HG03095 (cell line): ENCODE measurements at regions not wholly inside any gene's neighbourhood (a gene's known extent, or its start where the extent isn't known, plus 50 kb on each side); places are given as distances from the start of the nearest gene placed in this dataset.

Source experiments
- ATAC-seq: cut with Tn5 transposase; IDR thresholded peaks from one replicate; pipeline ENCODE4 v1.9.1; 2021; ENCODE audit warnings: moderate library complexity; ENCODE audit not compliant: unreplicated experiment

DNA sequence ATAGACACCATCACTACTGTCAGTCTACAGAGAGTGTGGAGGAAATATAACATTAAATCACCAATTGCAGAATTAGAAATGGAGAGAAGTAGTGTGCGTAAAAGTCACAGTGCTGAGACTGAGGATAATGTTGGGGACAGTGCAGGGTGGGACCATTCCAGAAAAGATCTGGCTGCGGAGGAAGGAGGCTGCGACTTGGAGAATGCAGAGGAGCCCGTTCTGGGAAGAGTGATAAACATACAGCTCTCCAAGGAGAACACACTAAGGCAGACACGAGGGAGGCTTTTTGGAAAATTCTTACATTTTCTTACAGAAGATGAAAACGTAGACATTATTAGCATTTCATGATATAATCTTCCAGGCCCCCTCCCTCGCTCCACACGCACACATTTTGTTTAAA is 337.8 kb downstream of the IRS2 start:
- ATAC-seq, result no peak

GRCh38 chr13:109447667-109448066 is 338.7 kb downstream of the IRS2 start:
- no peak for ATAC-seq

DNA sequence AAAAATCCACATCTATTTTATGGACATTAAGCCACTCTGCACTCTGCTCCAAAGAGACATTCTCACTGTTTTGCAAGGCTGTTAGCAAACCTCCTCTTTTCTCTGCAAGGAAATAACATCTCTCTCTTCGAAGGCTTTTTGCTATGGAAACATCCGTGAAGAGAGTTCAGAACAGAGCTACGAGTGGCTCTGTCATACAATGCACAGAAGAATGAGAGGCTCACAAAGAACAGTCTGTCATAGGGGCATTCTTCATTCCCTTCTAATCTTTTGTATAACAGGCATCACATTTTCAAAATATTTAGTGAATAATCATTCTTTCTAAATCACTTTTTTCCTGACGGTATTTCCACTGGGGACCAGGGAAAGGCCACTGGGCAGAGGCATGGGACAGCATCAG is 346.1 kb downstream of the IRS2 start:
- no peak for ATAC-seq

GRCh38 chr13:109439813-109440212 is 346.6 kb downstream of the IRS2 start:
- no peak for ATAC-seq

DNA sequence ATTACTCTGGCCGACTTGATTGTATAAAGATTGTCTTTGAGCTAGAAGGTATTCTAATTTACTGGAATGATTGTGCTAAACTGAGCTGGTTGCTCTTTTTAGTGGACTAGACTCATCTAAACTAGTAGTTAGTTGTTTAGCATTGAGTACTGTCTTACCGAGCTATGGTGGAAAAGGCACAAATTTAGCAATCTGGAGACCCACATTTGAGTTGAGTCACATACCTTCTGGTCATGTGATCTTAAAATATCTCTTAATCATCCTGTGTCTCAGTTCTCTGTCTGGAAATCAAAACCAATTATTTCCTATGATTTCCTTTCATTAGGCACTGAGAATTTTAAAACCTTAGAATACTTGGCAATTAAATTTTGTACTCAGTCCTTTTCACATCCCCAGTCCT is 349.5 kb downstream of the IRS2 start:
- no peak for ATAC-seq

DNA sequence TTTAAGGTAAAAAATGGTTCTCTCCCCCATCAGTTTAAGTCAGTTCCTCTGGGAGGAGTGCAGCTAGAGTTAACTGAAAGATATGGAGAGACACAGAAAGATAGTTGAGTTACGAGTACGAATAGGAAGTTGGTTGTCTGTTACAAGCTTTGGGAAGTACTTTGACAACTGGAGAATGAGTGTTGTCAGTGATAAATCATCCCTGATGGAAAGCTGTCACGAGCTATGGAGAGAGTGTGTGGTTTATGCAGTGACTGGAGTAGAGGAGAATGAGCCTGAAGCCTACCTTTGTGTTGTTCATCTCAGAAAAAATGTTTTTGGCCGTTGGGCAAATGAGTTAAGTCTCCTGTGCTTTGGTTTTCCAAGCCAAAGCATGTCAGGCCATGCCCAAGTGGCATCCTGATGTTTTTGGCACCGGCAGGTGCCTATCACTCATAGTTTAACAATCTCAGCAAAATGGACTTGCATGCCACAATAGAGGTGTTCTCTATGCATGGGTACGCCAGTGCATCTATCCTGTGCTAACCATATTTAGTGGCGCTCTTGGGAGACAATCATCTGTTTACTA is 350.2 kb downstream of the IRS2 start:
- ATAC-seq, result no peak

DNA sequence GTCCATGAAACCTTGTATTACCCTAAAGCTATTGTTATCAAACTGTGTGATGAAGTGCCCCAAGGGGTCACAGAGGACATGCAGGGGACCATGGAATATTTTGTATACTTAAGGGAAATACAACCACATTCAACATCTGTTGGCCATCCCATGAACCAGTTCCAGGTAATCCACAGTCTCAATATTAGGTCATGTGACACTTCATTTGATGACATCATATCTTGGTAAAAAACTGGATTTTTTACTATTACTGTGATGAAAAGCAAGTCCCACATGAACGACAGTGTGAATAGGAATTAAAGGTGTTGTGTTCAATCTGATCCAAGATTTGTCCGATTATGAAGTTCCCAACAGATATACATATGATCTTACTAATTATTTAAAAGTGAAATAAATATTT is 355.2 kb downstream of the IRS2 start:
- ATAC-seq, result no peak

- ATAC-seq, result no peak
These were observed 358.2 kb downstream of the IRS2 start for GRCh38 chr13:109428146-109428545.

- ATAC-seq, result no peak
These were observed 358.7 kb downstream of the IRS2 start for GRCh38 chr13:109427695-109428094.

DNA sequence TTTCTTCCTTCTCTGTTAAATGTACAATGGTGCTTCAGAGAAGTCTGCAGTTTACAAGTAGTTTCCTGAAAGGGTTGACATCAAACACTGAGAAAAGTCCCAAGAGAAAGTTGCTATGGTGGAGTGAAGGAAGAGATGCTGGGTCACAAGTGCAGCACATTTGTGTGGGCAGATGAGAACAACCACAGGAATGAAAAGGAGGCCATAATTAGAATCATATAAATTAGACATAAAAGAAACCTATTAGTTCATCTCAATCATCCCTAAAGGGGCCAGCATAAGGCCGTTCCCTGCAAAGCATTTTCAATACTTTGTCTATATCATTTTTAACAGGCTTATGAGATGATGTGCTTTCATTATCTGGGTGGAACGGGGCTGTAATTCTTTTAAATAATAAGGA is 359.2 kb downstream of the IRS2 start:
- ATAC-seq, result no peak

DNA sequence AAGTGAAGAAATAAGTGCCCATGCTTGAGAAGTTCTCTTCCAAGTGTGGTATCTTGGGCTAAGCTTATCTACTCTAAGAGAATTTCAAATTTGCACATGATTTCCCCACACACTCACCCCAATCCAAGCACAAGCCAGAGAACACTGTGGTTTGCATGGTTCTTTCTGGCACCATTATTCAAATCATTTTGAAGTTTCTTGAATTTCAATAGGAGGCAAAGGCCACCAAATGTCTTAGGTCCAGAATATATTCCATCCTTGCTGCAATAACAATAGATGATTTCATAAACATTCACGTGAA is 359.7 kb downstream of the IRS2 start:
- ATAC-seq, result no peak

DNA sequence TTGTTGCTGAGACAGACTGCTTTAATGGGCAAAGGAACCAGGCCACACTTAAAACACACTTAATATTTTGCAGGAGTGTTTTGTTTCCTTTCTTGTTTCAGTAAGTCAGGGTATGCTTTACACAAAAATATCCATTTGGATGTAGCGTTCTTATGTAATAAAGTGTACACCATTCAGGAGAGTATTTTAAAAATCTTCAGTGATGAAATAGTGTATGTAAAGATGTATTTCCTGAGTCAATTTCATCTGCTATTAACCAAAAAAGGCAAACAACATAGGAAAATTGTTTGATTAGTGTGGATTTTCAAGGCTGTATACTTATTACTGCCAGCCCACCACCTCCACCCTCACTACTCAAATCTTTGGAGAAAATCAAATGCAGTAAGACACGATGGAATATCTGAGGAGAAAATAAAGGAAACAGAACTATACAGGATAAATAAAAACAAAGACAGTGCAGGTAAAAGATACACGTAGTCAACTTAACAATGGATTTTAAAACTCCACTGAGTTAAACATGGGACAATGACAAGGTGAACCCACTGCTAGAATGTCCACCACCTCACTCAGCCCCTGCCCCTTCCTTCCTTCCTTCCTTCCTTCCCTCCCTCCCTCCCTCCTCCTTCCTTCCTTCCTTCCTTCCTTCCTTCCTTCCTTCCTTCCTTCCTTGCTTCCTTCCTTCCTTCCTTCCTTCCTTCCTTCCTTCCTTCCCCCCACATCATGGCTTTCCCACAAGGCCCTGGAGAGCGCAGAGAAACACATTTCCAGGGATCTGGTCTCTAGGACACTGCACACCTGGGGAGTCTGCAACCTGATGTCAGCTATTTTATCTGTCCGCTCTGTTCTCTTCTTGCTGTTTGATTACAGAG is 360.3 kb downstream of the IRS2 start:
- ATAC-seq, result no peak

DNA sequence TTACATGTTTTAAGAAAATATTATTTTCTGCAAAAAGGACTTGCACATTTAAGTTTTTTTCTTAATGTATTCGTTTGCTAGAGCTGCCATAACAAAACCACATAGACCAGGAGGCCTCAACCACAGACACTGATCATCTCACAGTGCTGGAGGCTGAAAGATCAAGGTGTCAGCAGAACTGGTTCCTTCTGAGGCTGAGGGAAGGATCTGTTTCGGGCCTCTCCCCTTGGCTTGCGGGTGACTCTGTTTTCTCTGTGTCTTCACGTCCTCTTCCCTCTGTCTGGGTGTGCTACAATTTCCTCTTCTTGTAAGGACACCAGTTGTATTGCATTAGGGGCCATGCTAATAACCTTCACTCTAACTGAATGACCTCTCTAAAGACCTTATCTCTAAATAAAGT is 364.2 kb downstream of the IRS2 start:
- no peak for ATAC-seq

GRCh38 chr13:109419896-109420295 is 366.5 kb downstream of the IRS2 start:
- no peak for ATAC-seq

GRCh38 chr13:109418111-109418510 is 368.3 kb downstream of the IRS2 start:
- no peak for ATAC-seq

DNA sequence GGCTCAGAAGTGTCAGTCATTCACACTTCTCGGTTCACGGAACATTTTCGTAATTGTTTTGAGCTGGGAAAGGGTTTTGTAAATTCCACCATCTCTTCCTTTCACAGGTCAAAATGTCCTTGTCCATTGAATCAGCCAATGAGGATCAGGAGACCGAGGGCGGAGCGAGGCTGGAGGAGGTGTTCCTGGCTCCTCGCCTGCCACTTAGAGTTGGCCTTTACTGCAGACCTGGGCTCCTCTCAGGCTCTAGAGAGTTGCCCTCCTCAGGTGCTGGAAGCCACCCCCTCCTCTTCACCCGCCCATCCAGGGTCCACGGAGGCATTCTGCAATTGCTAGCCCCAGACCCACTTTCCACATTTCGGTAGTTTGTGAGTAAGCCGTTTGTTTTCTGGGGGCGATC is 370.4 kb downstream of the IRS2 start:
- no peak for ATAC-seq

GRCh38 chr13:109415057-109415456 is 371.3 kb downstream of the IRS2 start:
- no peak for ATAC-seq

GRCh38 chr13:109412283-109412901 is 374.0 kb downstream of the IRS2 start:
- no peak for ATAC-seq

GRCh38 chr13:109410868-109411267 is 375.5 kb downstream of the IRS2 start:
- ATAC-seq, result no peak

DNA sequence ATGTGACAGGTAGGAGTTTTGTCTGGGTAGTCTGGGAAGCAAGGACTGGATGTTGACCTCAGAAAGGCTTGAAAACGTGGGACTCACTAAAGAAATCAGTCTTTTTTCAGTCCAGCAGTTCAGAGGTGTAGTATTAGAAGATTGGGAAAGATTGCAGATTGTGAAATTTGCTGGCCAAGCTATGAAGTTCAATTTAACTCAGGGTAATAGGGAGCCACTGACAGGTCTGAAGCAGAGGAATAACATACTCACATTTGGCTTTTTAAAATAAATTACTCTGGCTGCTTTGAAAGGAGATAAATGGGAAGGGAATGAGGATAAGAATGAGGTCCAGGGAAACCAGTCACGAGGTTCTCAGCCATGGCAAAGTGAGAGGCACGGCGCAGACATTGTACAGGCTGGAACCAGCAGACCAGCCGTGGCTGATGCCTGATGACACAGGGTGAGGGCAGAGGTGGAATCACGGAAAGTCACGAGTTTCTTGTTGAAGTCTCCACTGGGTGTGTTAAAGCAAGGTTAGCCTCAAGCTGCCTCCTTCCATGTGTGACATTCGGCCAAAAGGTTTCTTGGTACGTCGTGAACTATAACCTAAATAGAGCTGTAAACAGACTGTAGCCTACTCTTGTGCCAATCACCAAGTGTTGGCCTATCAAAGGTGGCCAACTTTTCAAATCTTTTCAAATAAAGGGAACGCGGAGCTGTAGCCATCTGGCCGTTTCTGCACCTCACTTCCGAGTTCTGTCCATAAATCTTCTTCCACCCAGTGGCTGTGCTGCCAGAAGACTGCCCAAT is 377.6 kb downstream of the IRS2 start:
- no peak for ATAC-seq

DNA sequence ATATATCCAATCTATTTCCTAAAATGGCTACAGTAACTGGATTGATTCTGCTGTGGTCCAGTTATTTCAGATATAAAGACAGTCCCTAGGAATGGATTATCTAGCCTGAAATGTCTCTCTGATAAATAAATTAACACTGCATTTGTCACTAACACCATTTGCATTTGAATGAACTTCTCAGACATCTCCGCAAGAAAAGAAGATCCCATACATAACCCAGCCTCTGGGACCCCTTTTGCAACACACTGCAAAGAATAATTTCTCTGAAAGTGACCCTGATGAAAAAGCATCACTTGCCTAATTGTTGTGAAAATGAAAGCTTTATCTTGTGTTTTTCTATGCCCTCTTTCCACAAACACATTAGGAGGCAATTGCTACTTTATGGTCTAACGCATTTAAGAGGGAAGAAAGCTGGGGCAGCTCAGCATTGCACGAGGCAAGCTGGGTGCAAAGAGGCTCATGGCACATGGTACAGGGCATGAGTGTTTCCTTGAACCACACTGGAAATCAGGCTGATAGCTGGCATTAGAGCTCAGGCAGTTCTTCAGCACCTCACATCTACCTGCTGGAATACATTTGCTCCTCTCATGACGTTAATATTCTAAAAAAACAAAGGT is 379.9 kb downstream of the IRS2 start:
- ATAC-seq, result no peak
